ENCODE measurements at regions not wholly inside any gene's neighbourhood (a gene's known extent, or its start where the extent isn't known, plus 50 kb on each side); places are given as distances from the start of the nearest gene placed in this dataset.

- DNase-seq (ENCODE audit: low read depth): peak; percentile 67
- H3K4me3 ChIP-seq (ENCODE audit: control insufficient read depth, low read depth, low read length): no peak overlapping the region
- no peak for TF ChIP-seq CTCF (conservative IDR thresholded peaks at IDR 0.05; ENCODE audit: control insufficient read depth, insufficient read depth, low read depth, low read length)
Measured at GRCh38 chr18:41126541-41127235, 828.3 kb upstream of the PIK3C3 start.

- no peak for TF ChIP-seq CTCF (conservative IDR thresholded peaks at IDR 0.05; ENCODE audit: control insufficient read depth, insufficient read depth, low read depth, low read length)
- DNase-seq (ENCODE audit: low read depth): peak; percentile 74
- H3K4me3 ChIP-seq (ENCODE audit: control insufficient read depth, low read depth, low read length): no peak overlapping the region
Measured at GRCh38 chr18:41121116-41121826, 833.8 kb upstream of the PIK3C3 start.

- no peak for TF ChIP-seq CTCF (conservative IDR thresholded peaks at IDR 0.05; ENCODE audit: control insufficient read depth, insufficient read depth, low read depth, low read length)
- peak; percentile 11 for DNase-seq (ENCODE audit: low read depth)
- H3K4me3 ChIP-seq (ENCODE audit: control insufficient read depth, low read depth, low read length): no peak overlapping the region
Measured at GRCh38 chr18:41119031-41119430, 836.0 kb upstream of the PIK3C3 start.

DNA sequence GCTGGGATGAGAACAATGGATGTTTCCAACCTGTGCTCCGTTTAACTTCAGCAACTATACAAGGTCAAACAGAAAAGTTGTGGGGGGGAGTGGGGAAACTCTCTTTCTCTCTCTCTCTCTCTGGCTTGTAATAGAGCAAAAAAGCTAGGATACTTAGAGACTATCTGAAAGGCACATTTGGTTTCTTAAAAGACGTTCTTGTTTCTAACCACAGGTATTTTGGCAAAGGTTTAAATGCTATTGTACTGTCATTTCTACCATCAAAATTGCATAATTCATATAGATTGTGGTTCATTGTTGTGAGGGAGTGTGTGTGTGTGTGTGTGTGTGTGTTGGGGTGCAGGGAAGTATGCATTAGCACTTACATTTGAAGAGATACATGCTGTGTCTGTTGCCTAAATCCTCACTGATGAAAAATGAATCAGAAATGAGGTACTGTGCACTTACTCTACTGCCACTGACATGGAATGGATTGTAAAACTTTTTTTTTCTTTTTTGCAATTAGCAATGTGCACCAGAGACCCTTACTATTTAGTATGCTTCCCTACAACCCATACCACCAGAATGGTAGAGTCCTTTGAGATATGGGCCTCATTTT, 841.0 kb upstream of the PIK3C3 start:
- peak; percentile 38 for DNase-seq (ENCODE audit: low read depth)
- TF ChIP-seq CTCF (conservative IDR thresholded peaks at IDR 0.05; ENCODE audit: control insufficient read depth, insufficient read depth, low read depth, low read length): no peak
- no peak overlapping the region for H3K4me3 ChIP-seq (ENCODE audit: control insufficient read depth, low read depth, low read length)

GRCh38 chr18:41099451-41099850, 855.6 kb upstream of the PIK3C3 start:
- no peak overlapping the region for H3K4me3 ChIP-seq (ENCODE audit: control insufficient read depth, low read depth, low read length)
- TF ChIP-seq CTCF (conservative IDR thresholded peaks at IDR 0.05; ENCODE audit: control insufficient read depth, insufficient read depth, low read depth, low read length): no peak
- DNase-seq (ENCODE audit: low read depth): no peak

GRCh38 chr18:41096504-41096903, 858.5 kb upstream of the PIK3C3 start:
- H3K4me3 ChIP-seq (ENCODE audit: control insufficient read depth, low read depth, low read length): no peak overlapping the region
- peak; percentile 5 for DNase-seq (ENCODE audit: low read depth)
- TF ChIP-seq CTCF (conservative IDR thresholded peaks at IDR 0.05; ENCODE audit: control insufficient read depth, insufficient read depth, low read depth, low read length): no peak

Data from fibroblast of mammary gland (primary cell).